ENCODE measurements at regions not wholly inside any gene's neighbourhood (a gene's known extent, or its start where the extent isn't known, plus 50 kb on each side); places are given as distances from the start of the nearest gene placed in this dataset.
A peak's percentile ranks its signal among the peaks of the same experiment; 100 is the strongest.

GRCh38 chr6:147689398-147689797, 180.9 kb downstream of the SAMD5 start:
- no peaks in the 10 kb centered on the region for H3K9me1 ChIP-seq (ENCODE audit: insufficient read depth, low read length)
- H2AFZ ChIP-seq (replicated peaks; ENCODE audit: low read length, poor library complexity) = no peak overlapping the region
- no peak overlapping the region for H3K18ac ChIP-seq (ENCODE audit: low read depth, low read length)
- H4K8ac ChIP-seq (ENCODE audit: low read depth in 2 of 2, low read length in 2 of 2) = no peak overlapping the region
- no peak overlapping the region for H3K27ac ChIP-seq (ENCODE audit: insufficient read depth, low read length)
- H3K4me2 ChIP-seq (ENCODE audit: low read depth, low read length) = no peak overlapping the region
- intact Hi-C loops (cut with micrococcal nuclease) = no loop called here
- H3K4me1 ChIP-seq (ENCODE audit: control insufficient read depth, insufficient read depth, low read length) = no peaks in the 10 kb centered on the region; the same call in 1 of the 2 replicates
- in situ Hi-C loops (cut with MboI; ENCODE audit: low sequenced_read_pairs) = no loop called here
- H3K56ac ChIP-seq (ENCODE audit: extremely low read depth, insufficient read depth, low read length) = no peak overlapping the region
- ChIA-PET POLR2A (ENCODE audit: unreplicated experiment) (no interaction called here), CTCF (no interaction called here)
- H3K9ac ChIP-seq (ENCODE audit: low read depth, low read length) = no peak overlapping the region
- no peak overlapping the region for H3K14ac ChIP-seq (replicated peaks; ENCODE audit: low read depth, low read length)
- H4K20me1 ChIP-seq (ENCODE audit: insufficient read depth, low read length) = no peaks in the 10 kb centered on the region
- H2BK15ac ChIP-seq (ENCODE audit: low read depth, low read length) = no peak overlapping the region
- H2BK20ac ChIP-seq (ENCODE audit: low read depth, low read length) = no peak overlapping the region
- no peak overlapping the region for H3K4ac ChIP-seq (ENCODE audit: low read depth, low read length)
- no peak overlapping the region for H4K91ac ChIP-seq (ENCODE audit: insufficient read depth, low read depth, low read length)
- no peaks in the 10 kb centered on the region for H3K27me3 ChIP-seq (ENCODE audit: control insufficient read depth, insufficient read depth, low read length)
- H2BK120ac ChIP-seq (ENCODE audit: low read depth, low read length) = no peak overlapping the region
- no peak overlapping the region for H2AK9ac ChIP-seq (replicated peaks; ENCODE audit: low read depth, low read length, poor library complexity)
- dilution Hi-C loops (cut with HindIII; ENCODE audit: low sequenced_read_pairs, unreplicated experiment) = no loop called here
- H3K36me3 ChIP-seq (ENCODE audit: control insufficient read depth, insufficient read depth, low read length) = no peaks in the 10 kb centered on the region
- BruUV-seq (replicated peaks) = no TSS peak
- no peak overlapping the region for H2AK5ac ChIP-seq (ENCODE audit: low read depth, low read length)
- H3K23ac ChIP-seq (ENCODE audit: low read depth, low read length) = no peak overlapping the region
- H3K4me3 ChIP-seq (ENCODE audit: insufficient read depth, low read depth, low read length) = no peak overlapping the region
- ATAC-seq (ENCODE audit: low read depth) = no peak
- H4K5ac ChIP-seq (ENCODE audit: low read depth, low read length) = no peak overlapping the region
- H2BK5ac ChIP-seq (ENCODE audit: low read depth, low read length, poor library complexity, severe bottlenecking) = no peak overlapping the region
- TF ChIP-seq POLR2A (IDR thresholded peaks at IDR 0.05; ENCODE audit: low read depth, low read length) (no peak), BHLHE40 (IDR thresholded peaks at IDR 0.05; ENCODE audit: low read depth, low read length) (no peak), NFE2L2 (IDR thresholded peaks at IDR 0.05; ENCODE audit: low read depth, low read length) (no peak), RFX5 (IDR thresholded peaks at IDR 0.05; ENCODE audit: low read depth, low read length) (no peak), RAD21 (IDR thresholded peaks at IDR 0.05; ENCODE audit: low read length) (no peak), MXI1 (IDR thresholded peaks at IDR 0.05; ENCODE audit: borderline replicate concordance, low read depth, low read length) (no peak), MAZ (IDR thresholded peaks at IDR 0.05; ENCODE audit: borderline replicate concordance, low read depth, low read length) (no peak), CEBPB (IDR thresholded peaks at IDR 0.05; ENCODE audit: low read depth, low read length) (no peak), SMC3 (IDR thresholded peaks at IDR 0.05; ENCODE audit: low read depth, low read length) (no peak), CHD1 (IDR thresholded peaks at IDR 0.05; ENCODE audit: low read depth, low read length) (no peak), FOS (IDR thresholded peaks at IDR 0.05; ENCODE audit: low read depth, low read length) (no peak), RCOR1 (IDR thresholded peaks at IDR 0.05; ENCODE audit: insufficient replicate concordance, low read length) (no peak), ELK1 (IDR thresholded peaks at IDR 0.05; ENCODE audit: borderline replicate concordance, low read depth, low read length) (no peak), MAFK (IDR thresholded peaks at IDR 0.05; ENCODE audit: low read depth, low read length) (no peak)
- TF ChIP-seq, protein P1, sequence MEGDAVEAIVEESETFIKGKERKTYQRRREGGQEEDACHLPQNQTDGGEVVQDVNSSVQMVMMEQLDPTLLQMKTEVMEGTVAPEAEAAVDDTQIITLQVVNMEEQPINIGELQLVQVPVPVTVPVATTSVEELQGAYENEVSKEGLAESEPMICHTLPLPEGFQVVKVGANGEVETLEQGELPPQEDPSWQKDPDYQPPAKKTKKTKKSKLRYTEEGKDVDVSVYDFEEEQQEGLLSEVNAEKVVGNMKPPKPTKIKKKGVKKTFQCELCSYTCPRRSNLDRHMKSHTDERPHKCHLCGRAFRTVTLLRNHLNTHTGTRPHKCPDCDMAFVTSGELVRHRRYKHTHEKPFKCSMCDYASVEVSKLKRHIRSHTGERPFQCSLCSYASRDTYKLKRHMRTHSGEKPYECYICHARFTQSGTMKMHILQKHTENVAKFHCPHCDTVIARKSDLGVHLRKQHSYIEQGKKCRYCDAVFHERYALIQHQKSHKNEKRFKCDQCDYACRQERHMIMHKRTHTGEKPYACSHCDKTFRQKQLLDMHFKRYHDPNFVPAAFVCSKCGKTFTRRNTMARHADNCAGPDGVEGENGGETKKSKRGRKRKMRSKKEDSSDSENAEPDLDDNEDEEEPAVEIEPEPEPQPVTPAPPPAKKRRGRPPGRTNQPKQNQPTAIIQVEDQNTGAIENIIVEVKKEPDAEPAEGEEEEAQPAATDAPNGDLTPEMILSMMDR (conservative IDR thresholded peaks at IDR 0.05; ENCODE audit: low read depth, low read length) = no peak
- TF ChIP-seq, protein P2, sequence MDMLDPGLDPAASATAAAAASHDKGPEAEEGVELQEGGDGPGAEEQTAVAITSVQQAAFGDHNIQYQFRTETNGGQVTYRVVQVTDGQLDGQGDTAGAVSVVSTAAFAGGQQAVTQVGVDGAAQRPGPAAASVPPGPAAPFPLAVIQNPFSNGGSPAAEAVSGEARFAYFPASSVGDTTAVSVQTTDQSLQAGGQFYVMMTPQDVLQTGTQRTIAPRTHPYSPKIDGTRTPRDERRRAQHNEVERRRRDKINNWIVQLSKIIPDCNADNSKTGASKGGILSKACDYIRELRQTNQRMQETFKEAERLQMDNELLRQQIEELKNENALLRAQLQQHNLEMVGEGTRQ (IDR thresholded peaks at IDR 0.05; ENCODE audit: low read depth, low read length) = no peak
- H3K79me1 ChIP-seq (ENCODE audit: low read depth in 1 of 2, low read length in 2 of 2) = no peaks in the 10 kb centered on the region
- peak; percentile 54 for DNase-seq
- no peaks in the 10 kb centered on the region for H3K9me3 ChIP-seq (ENCODE audit: control insufficient read depth, insufficient read depth, low read length)

All from IMR-90 (cell line).